Naive thymus-derived CD4-positive, alpha-beta T cell (primary cell): ENCODE measurements at regions not wholly inside any gene's neighbourhood (a gene's known extent, or its start where the extent isn't known, plus 50 kb on each side); places are given as distances from the start of the nearest gene placed in this dataset.

ENCODE experiments used
- ATAC-seq: fragments of 150-1000 bp; cut with Tn5 transposase; 2 replicates; pipeline ENCODE4 v1.10.0; 2021; ENCODE audit warnings: mild to moderate bottlenecking, moderate library complexity
- CTCF ChIA-PET: fragments of 350-600 bp; sonication (Branson Sonifier 250); formaldehyde crosslinking; loops from one replicate; lab custom pipeline; 2021; ENCODE audit warnings: antibody characterized with exemption; lab: Charles Lee
- POLR2A ChIA-PET: fragments of 350-600 bp; sonication (Branson Sonifier 250); formaldehyde crosslinking; loops from one replicate; lab custom pipeline; 2021; ENCODE audit warnings: antibody characterized with exemption, inconsistent platforms; lab: Charles Lee
- DNase-seq, 9 donors: peaks; one replicate each; pipeline versions ENCODE4 v3.0.0 to v3.0.0-alpha.2; 2020 to 2022; ENCODE audit warnings: mixed read lengths in 1 of 9
- H3K27ac ChIP-seq: one replicate; pipeline ENCODE4 v1.7.0; 2013; ENCODE audit warnings: mild to moderate bottlenecking, low read depth, low read length, moderate library complexity
- H3K27me3 ChIP-seq, 2 donors: one replicate each; pipeline ENCODE4 v1.7.0; 2013; ENCODE audit warnings: low read length in 2 of 2, mild to moderate bottlenecking in 2 of 2, moderate library complexity in 2 of 2; ENCODE audit not compliant: control insufficient read depth in 2 of 2, insufficient read depth in 2 of 2
- H3K36me3 ChIP-seq, 3 experiments: 1 replicate in 2 of 3; 2 replicates in 1 of 3; pipeline ENCODE4 v1.7.0; 2013; ENCODE audit warnings: low read length in 3 of 3, mild to moderate bottlenecking in 3 of 3, moderate library complexity in 1 of 3; ENCODE audit not compliant: insufficient read depth in 3 of 3, control insufficient read depth in 2 of 3
- H3K4me1 ChIP-seq, 2 donors: one replicate each; pipeline ENCODE4 v1.7.0; 2013; ENCODE audit warnings: low read length in 2 of 2, mild to moderate bottlenecking in 2 of 2, moderate library complexity in 1 of 2; ENCODE audit not compliant: control insufficient read depth in 2 of 2, insufficient read depth in 2 of 2
- H3K4me3 ChIP-seq: 2 replicates; pipeline ENCODE4 v1.7.0; 2013; ENCODE audit warnings: mild to moderate bottlenecking, low read length
- H3K9me3 ChIP-seq, 3 experiments: 1 replicate in 2 of 3; 2 replicates in 1 of 3; pipeline ENCODE4 v1.7.0; 2013; ENCODE audit warnings: low read length in 3 of 3; ENCODE audit not compliant: control insufficient read depth in 2 of 3
- H3K27ac Mint-ChIP-seq, 9 donors: one replicate each; pipeline ENCODE4 v1.8.0; 2020 to 2022; ENCODE audit warnings: mixed read lengths in 9 of 9, mild to moderate bottlenecking in 8 of 9, moderate library complexity in 5 of 9, inconsistent platforms in 2 of 9
- H3K27me3 Mint-ChIP-seq, 5 donors: one replicate each; pipeline ENCODE4 v1.8.0; 2021 to 2022; ENCODE audit warnings: mixed read lengths in 5 of 5, mild to moderate bottlenecking in 1 of 5
- H3K36me3 Mint-ChIP-seq, 5 donors: one replicate each; pipeline ENCODE4 v1.8.0; 2020 to 2022; ENCODE audit warnings: mixed read lengths in 5 of 5, mild to moderate bottlenecking in 3 of 5, inconsistent platforms in 1 of 5
- H3K4me1 Mint-ChIP-seq, 7 donors: one replicate each; pipeline ENCODE4 v1.8.0; 2020 to 2022; ENCODE audit warnings: mixed read lengths in 7 of 7, mild to moderate bottlenecking in 3 of 7, inconsistent platforms in 1 of 7
- H3K4me3 Mint-ChIP-seq, 10 donors: one replicate each; pipeline ENCODE4 v1.8.0; 2020 to 2022; ENCODE audit warnings: mild to moderate bottlenecking in 10 of 10, mixed read lengths in 10 of 10, moderate library complexity in 6 of 10, inconsistent platforms in 2 of 10
- H3K9me3 Mint-ChIP-seq, 11 donors: one replicate each; pipeline ENCODE4 v1.8.0; 2020 to 2022; ENCODE audit warnings: mixed read lengths in 11 of 11, mild to moderate bottlenecking in 4 of 11, inconsistent platforms in 1 of 11, moderate library complexity in 1 of 11
- intact Hi-C, 2 donors: fragments of 100-400 bp; cut with micrococcal nuclease; formaldehyde crosslinking; loops; one replicate each; pipeline ENCODE4 v1.15.1; 2023

DNA sequence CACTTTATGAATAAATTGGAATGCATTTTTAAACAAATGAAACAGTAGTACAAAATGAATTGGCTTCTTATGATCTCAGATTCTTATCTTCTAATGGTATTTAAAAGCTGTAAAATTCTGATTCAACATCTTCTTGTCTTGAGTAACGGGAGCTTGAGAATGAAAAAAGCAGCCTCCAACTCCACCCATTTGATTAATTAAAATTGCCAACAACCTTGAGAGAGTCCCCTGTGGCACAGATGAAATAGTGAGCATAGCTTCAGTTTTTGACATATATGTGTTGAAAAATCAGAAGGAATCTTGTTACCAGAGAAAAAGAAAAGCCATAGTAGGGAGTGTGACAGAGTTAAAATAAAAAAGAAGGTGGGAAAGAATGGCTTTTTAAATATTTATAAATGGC is 1426.1 kb upstream of the CDH8 start:
- H3K27ac ChIP-seq = no peak overlapping the region
- no peaks in the 10 kb centered on the region for H3K9me3 ChIP-seq
- ChIA-PET CTCF (interaction anchor here (0.7 kb wide), 1 partner anchor 30 kb away, joined by 3 read pairs; no protein-coding TSS in a partner anchor), POLR2A (no interaction called here)
- H3K4me1 ChIP-seq = no peaks in the 10 kb centered on the region
- H3K36me3 ChIP-seq = no peaks in the 10 kb centered on the region
- intact Hi-C loops = no loop called here
- no peak for DNase-seq
- no peaks in the 10 kb centered on the region for H3K27me3 ChIP-seq
- no peak overlapping the region for H3K27ac Mint-ChIP-seq
- H3K27me3 Mint-ChIP-seq = no peaks in the 10 kb centered on the region
- no peak for ATAC-seq
- H3K4me1 Mint-ChIP-seq = no peaks in the 10 kb centered on the region
- H3K36me3 Mint-ChIP-seq = no peaks in the 10 kb centered on the region
- H3K4me3 ChIP-seq = no peak overlapping the region
- H3K4me3 Mint-ChIP-seq = no peak overlapping the region
- H3K9me3 Mint-ChIP-seq = peaks cover 7 to 33% (median 15%) of the 10 kb centered on the region in 11 donors

DNA sequence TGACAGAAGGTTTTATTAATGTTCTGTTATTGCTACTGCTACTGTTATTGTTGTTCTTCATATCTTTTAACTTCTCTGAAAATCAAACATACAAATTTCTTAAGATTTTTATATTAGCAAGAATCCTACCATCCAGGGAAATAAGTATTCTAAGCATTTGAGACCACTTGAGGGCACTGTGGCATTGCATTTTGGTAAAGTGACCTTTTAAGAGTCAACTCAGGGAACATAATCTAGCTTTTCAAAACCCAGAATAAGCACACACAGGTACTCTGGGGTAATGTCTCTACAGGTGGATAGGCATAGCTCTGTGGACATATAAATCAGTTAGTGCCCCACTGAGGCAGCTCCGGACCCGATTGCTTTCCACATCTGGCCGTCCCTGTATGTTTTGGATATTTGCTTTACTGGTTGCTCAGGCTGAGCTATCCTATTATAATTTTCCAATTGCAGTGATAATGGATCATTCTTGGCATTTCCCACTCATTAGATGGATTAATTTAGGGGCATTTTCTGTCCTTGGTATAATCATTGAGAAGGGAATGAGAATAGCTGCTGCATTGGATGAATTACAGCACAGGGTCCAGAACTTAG is 1425.1 kb upstream of the CDH8 start:
- no peaks in the 10 kb centered on the region for H3K27me3 ChIP-seq
- no peaks in the 10 kb centered on the region for H3K36me3 Mint-ChIP-seq
- no peaks in the 10 kb centered on the region for H3K27me3 Mint-ChIP-seq
- H3K4me3 Mint-ChIP-seq = no peak overlapping the region
- ChIA-PET POLR2A (no interaction called here), CTCF (no interaction called here)
- no peaks in the 10 kb centered on the region for H3K4me1 ChIP-seq
- no peaks in the 10 kb centered on the region for H3K36me3 ChIP-seq
- no peak overlapping the region for H3K27ac Mint-ChIP-seq
- intact Hi-C loops = no loop called here
- no peaks in the 10 kb centered on the region for H3K9me3 ChIP-seq
- no peaks in the 10 kb centered on the region for H3K4me1 Mint-ChIP-seq
- H3K27ac ChIP-seq = no peak overlapping the region
- DNase-seq = no peak
- H3K9me3 Mint-ChIP-seq = peaks cover 7 to 35% (median 15%) of the 10 kb centered on the region in 11 donors
- H3K4me3 ChIP-seq = no peak overlapping the region
- ATAC-seq = no peak

DNA sequence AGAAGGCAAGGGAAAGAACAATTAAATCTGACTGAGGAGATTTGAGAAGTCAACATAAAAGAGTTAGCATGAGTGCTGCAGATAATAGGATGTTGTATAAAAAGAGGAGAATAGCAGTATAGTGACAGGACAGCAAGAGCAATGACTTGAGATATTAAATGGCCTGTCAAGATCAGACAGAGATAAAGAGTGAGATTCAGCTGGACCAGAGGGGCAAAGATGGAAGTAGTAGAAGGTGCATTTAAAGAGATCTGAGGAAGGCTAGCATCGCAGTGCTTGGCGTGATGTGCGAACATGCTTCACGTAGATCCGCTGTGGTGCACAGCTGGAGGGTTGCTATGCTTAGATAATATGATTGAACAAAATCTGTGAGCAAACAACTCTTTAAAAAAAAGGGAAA is 1422.6 kb upstream of the CDH8 start:
- Mint-ChIP-seq H3K27ac (no peak overlapping the region), H3K27me3 (no peaks in the 10 kb centered on the region), H3K9me3 (peaks cover 2 to 31% (median 7%) of the 10 kb centered on the region in 11 donors), H3K4me1 (no peaks in the 10 kb centered on the region), H3K4me3 (no peak overlapping the region), H3K36me3 (no peaks in the 10 kb centered on the region)
- no peaks in the 10 kb centered on the region for H3K9me3 ChIP-seq
- H3K27ac ChIP-seq = no peak overlapping the region
- POLR2A ChIA-PET = no interaction called here
- intact Hi-C loops = no loop called here
- CTCF ChIA-PET = no interaction called here
- H3K4me1 ChIP-seq = no peaks in the 10 kb centered on the region
- no peaks in the 10 kb centered on the region for H3K36me3 ChIP-seq
- H3K27me3 ChIP-seq = no peaks in the 10 kb centered on the region
- no peak for DNase-seq
- H3K4me3 ChIP-seq = no peak overlapping the region
- no peak for ATAC-seq

DNA sequence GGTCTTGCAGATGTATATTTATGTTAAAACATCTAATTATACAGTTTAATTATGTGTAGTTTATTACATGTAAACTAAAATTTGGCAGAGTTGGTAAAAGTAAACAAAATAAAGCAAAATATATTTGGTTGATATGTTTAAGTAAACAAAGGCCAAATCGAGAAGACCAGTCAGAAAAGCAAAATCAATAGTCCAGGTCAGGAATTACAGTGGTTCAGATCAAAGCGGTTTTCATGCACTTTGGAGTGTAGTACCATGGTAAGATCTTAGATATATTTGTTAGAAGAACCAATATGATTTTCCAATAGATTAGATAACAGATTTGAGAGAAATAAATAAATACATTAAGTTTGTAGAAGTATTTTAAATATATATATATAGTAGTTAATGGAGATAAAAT is 1421.6 kb upstream of the CDH8 start:
- ChIA-PET CTCF (no interaction called here), POLR2A (no interaction called here)
- intact Hi-C loops = no loop called here
- H3K4me1 ChIP-seq = no peaks in the 10 kb centered on the region
- no peak overlapping the region for H3K4me3 ChIP-seq
- DNase-seq = no peak
- H3K36me3 ChIP-seq = no peaks in the 10 kb centered on the region
- H3K9me3 Mint-ChIP-seq = peaks cover 1 to 37% (median 5%) of the 10 kb centered on the region in 11 donors
- H3K27me3 ChIP-seq = no peaks in the 10 kb centered on the region
- no peaks in the 10 kb centered on the region for H3K4me1 Mint-ChIP-seq
- H3K4me3 Mint-ChIP-seq = no peak overlapping the region
- no peaks in the 10 kb centered on the region for H3K9me3 ChIP-seq
- ATAC-seq = no peak
- no peak overlapping the region for H3K27ac ChIP-seq
- H3K27ac Mint-ChIP-seq = no peak overlapping the region
- no peaks in the 10 kb centered on the region for H3K27me3 Mint-ChIP-seq
- H3K36me3 Mint-ChIP-seq = no peaks in the 10 kb centered on the region

DNA sequence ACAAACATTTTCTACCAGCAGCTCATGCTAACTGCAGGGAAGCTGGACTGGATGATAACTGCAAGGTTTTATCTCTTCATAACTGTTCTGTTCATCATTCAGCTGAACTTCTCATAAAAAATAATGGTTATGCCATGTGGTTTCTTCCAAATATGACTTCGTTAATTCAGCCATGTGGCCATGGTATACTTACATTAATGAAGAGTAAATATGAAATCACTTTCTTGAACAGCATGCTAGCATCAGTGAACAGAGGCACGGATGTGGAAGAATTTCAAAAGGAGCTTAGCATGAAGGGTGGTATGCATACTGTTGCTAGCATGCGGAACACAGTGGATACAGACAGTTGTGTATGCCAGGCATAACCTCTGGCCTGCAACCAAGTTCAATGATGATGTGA is 1417.0 kb upstream of the CDH8 start:
- ChIA-PET CTCF (no interaction called here), POLR2A (no interaction called here)
- Histone ChIP-seq H3K27ac (no peak overlapping the region), H3K9me3 (no peaks in the 10 kb centered on the region), H3K4me1 (no peaks in the 10 kb centered on the region), H3K4me3 (no peak overlapping the region), H3K36me3 (no peaks in the 10 kb centered on the region), H3K27me3 (no peaks in the 10 kb centered on the region)
- ATAC-seq = no peak
- Mint-ChIP-seq H3K27ac (no peak overlapping the region), H3K27me3 (no peaks in the 10 kb centered on the region), H3K36me3 (no peaks in the 10 kb centered on the region), H3K4me1 (no peaks in the 10 kb centered on the region), H3K9me3 (peaks cover 2 to 27% (median 5%) of the 10 kb centered on the region in 11 donors), H3K4me3 (no peak overlapping the region)
- intact Hi-C loops = no loop called here
- DNase-seq = no peak

DNA sequence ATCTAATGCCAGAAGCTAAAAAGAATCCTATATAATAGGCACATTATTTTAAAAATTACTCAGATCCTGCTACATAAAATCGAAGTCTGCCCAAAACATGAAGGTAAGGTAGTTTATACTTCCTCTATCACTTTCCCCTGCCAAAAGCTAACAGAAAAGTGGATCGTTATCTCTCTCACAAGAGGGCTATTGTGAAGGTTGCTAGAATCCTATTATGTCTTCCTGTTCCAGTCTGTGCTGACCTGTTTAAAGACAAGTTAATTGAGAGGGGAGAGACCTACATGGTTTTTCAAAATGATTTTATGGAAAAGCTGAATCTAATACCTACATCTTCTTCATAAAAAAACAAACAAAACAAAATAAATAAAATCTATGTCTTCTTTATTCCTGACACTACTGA is 1410.9 kb upstream of the CDH8 start:
- Mint-ChIP-seq H3K4me3 (no peak overlapping the region), H3K27me3 (no peaks in the 10 kb centered on the region), H3K9me3 (peaks cover 3 to 22% (median 6%) of the 10 kb centered on the region in 11 donors), H3K27ac (no peak overlapping the region), H3K36me3 (no peaks in the 10 kb centered on the region), H3K4me1 (no peaks in the 10 kb centered on the region)
- H3K36me3 ChIP-seq = no peaks in the 10 kb centered on the region
- CTCF ChIA-PET = no interaction called here
- H3K4me1 ChIP-seq = no peaks in the 10 kb centered on the region
- ATAC-seq (no peak), DNase-seq (no peak)
- POLR2A ChIA-PET = no interaction called here
- H3K4me3 ChIP-seq = no peak overlapping the region
- peaks cover 0 to 2% (median 0%) of the 10 kb centered on the region in 3 experiments for H3K9me3 ChIP-seq
- no peaks in the 10 kb centered on the region for H3K27me3 ChIP-seq
- no peak overlapping the region for H3K27ac ChIP-seq
- intact Hi-C loops = no loop called here

DNA sequence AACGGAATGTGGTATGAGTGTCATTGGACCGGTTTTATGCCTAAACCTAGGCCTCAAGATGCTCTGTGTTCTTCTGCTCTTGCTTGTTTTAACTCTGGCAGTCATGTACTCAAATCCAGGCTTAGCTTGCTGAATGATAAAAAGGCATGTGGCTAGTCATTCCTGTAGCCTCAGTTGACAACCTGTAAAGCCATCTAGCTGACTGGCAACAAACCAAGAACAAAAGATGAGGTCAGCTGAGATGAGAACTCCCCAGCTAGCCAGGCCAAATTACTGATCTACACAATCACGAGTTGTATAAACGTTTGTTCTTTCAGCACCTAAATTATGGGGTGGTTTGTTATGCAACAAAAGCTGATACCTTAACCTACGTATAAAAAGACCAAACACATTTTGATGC is 1406.0 kb upstream of the CDH8 start:
- POLR2A ChIA-PET = no interaction called here
- intact Hi-C loops = no loop called here
- CTCF ChIA-PET = interaction anchor here (1.0 kb wide), 1 partner anchor 8 kb away, joined by 3 read pairs; no protein-coding TSS in a partner anchor

More for the DNA sequence above, 1406.0 kb upstream of the CDH8 start:
- peaks cover 0 to 23% (median 5%) of the 10 kb centered on the region in 11 donors for H3K9me3 Mint-ChIP-seq
- no peaks in the 10 kb centered on the region for H3K4me1 Mint-ChIP-seq
- no peak overlapping the region for H3K27ac Mint-ChIP-seq
- no peaks in the 10 kb centered on the region for H3K27me3 Mint-ChIP-seq
- no peak for ATAC-seq
- H3K4me3 ChIP-seq = no peak overlapping the region
- H3K36me3 ChIP-seq = no peaks in the 10 kb centered on the region
- H3K4me1 ChIP-seq = no peaks in the 10 kb centered on the region
- peaks cover 0 to 6% (median 0%) of the 10 kb centered on the region in 3 experiments for H3K9me3 ChIP-seq
- no peaks in the 10 kb centered on the region for H3K27me3 ChIP-seq
- H3K36me3 Mint-ChIP-seq = no peaks in the 10 kb centered on the region
- DNase-seq = no peak
- H3K4me3 Mint-ChIP-seq = no peak overlapping the region
- no peak overlapping the region for H3K27ac ChIP-seq
